NT2/D1 (cell line): ENCODE measurements at regions not wholly inside any gene's neighbourhood (a gene's known extent, or its start where the extent isn't known, plus 50 kb on each side); places are given as distances from the start of the nearest gene placed in this dataset.

Experiments
- SUZ12 ChIP-seq: IDR thresholded peaks from 2 replicates; pipeline ENCODE4 v1.6.1; 2011; ENCODE audit not compliant: insufficient read length, insufficient read depth; ENCODE audit errors: extremely low read depth
- YY1 ChIP-seq: IDR thresholded peaks from 2 replicates; pipeline ENCODE4 v1.6.1; 2011; ENCODE audit not compliant: insufficient read length, insufficient read depth
- ZNF274 ChIP-seq: IDR thresholded peaks from 2 replicates; pipeline ENCODE4 v1.6.1; 2011; ENCODE audit warnings: mild to moderate bottlenecking, low read depth, low read length

DNA sequence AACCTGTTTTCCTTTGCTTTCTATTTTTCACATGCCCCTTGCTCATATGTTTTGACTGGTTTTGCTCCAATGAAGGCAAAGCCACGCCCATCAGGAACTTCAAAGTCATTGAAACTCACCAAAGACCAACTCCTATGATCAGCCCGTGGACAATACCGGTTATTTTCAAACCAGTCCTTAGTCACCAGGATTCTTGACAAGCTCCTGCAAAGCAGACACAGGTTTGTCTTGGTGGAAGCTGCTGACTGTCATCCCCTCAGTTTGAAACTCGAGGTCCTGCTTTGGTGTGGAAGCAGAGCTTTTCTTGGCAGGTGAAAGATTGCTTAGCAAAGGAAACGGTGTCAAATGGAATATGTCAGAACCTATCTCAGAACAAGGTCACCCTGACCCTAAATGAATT, 384.7 kb upstream of the CXADR start:
- no peak for TF ChIP-seq SUZ12
- TF ChIP-seq ZNF274, result no peak
- no peak for TF ChIP-seq YY1
